Keratinocyte (primary cell): ENCODE measurements at regions not wholly inside any gene's neighbourhood (a gene's known extent, or its start where the extent isn't known, plus 50 kb on each side); places are given as distances from the start of the nearest gene placed in this dataset.
"Not testable (repeated sequence)": the region's sequence is repeated elsewhere in the genome, so short reads cannot be mapped to it uniquely, and the experiment has no call there.

Source experiments
- DNase-seq: peaks from one replicate; pipeline ENCODE4 v3.0.0-alpha.2; 2011; ENCODE audit warnings: low read depth, missing footprints, low spot score
- FAIRE-seq: peaks from 2 replicates; lab custom pipeline; 2011; peaks lifted over from hg19 to GRCh38; lab: Jason Lieb, UNC
- H2AFZ ChIP-seq: 2 replicates; pipeline ENCODE4 v1.6.0; 2012; ENCODE audit warnings: low read length, control low read depth, inconsistent platforms; ENCODE audit not compliant: control insufficient read depth
- H3K27ac ChIP-seq: 2 replicates; pipeline ENCODE4 v1.5.1; 2011; ENCODE audit warnings: low read length; ENCODE audit not compliant: control insufficient read depth, insufficient read depth
- H3K27me3 ChIP-seq: 3 replicates; pipeline ENCODE4 v1.6.0; 2011; ENCODE audit warnings: low read length; ENCODE audit not compliant: control insufficient read depth, insufficient read depth; ENCODE audit errors: extremely low read depth
- H3K36me3 ChIP-seq, 2 experiments: 2 replicates in 1 of 2; 3 replicates in 1 of 2; pipeline ENCODE4 v1.5.1; 2011; ENCODE audit warnings: low read length in 2 of 2, mild to moderate bottlenecking in 1 of 2; ENCODE audit not compliant: control insufficient read depth in 2 of 2, insufficient read depth in 2 of 2; ENCODE audit errors: extremely low read depth in 1 of 2
- H3K4me1 ChIP-seq: 3 replicates; pipeline ENCODE4 v1.5.1; 2011; ENCODE audit warnings: low read length; ENCODE audit not compliant: control insufficient read depth, insufficient read depth; ENCODE audit errors: extremely low read depth
- H3K4me2 ChIP-seq: 3 replicates; pipeline ENCODE4 v1.6.0; 2011; ENCODE audit warnings: low read depth, low read length; ENCODE audit not compliant: control insufficient read depth, insufficient read depth; ENCODE audit errors: extremely low read depth
- H3K4me3 ChIP-seq, 3 experiments: fragments of 200-600 bp in 1 of 3; sonication (generic) in 1 of 3; 2 replicates in 2 of 3; 3 replicates in 1 of 3; pipeline ENCODE4 v1.5.1; 2011 to 2016; ENCODE audit warnings: low read length in 3 of 3, mild to moderate bottlenecking in 3 of 3, control low read depth in 2 of 3, inconsistent platforms in 1 of 3, low read depth in 1 of 3, mixed read lengths in 1 of 3, mixed run types in 1 of 3, moderate library complexity in 1 of 3; ENCODE audit not compliant: control insufficient read depth in 2 of 3, insufficient read depth in 2 of 3; ENCODE audit errors: extremely low read depth in 1 of 3
- H3K79me2 ChIP-seq: 2 replicates; pipeline ENCODE4 v1.6.0; 2012; ENCODE audit warnings: low read length; ENCODE audit not compliant: control insufficient read depth, insufficient read depth
- H3K9ac ChIP-seq: 3 replicates; pipeline ENCODE4 v1.6.0; 2011; ENCODE audit warnings: low read length; ENCODE audit not compliant: control insufficient read depth, insufficient read depth; ENCODE audit errors: extremely low read depth
- H3K9me1 ChIP-seq: 3 replicates; pipeline ENCODE4 v1.6.0; 2011; ENCODE audit warnings: low read length; ENCODE audit not compliant: control insufficient read depth, insufficient read depth; ENCODE audit errors: extremely low read depth
- H3K9me3 ChIP-seq: 2 replicates; pipeline ENCODE4 v1.5.1; 2012; ENCODE audit warnings: low read depth, low read length; ENCODE audit not compliant: control insufficient read depth
- H4K20me1 ChIP-seq: 3 replicates; pipeline ENCODE4 v1.6.0; 2011; ENCODE audit warnings: low read length; ENCODE audit not compliant: control insufficient read depth, insufficient read depth; ENCODE audit errors: extremely low read depth
- EZH2 ChIP-seq: IDR thresholded peaks from one replicate; pipeline ENCODE4 v1.6.1; 2012; ENCODE audit warnings: inconsistent platforms, mild to moderate bottlenecking, low read length, moderate library complexity
- dilution Hi-C: fragments of 300-500 bp; cut with MboI; formaldehyde crosslinking; loops from one replicate; pipeline ENCODE4 v1.7.0; 2020; ENCODE audit warnings: low sequenced_read_pairs; ENCODE audit not compliant: extremely low pct_ligation_motif_present
- TF ChIP-seq, protein P1 (sequence below), 3 experiments: IDR thresholded peaks in 1 of 3; conservative IDR thresholded peaks in 1 of 3; optimal IDR thresholded peaks in 1 of 3; 2 replicates in 2 of 3; 3 replicates in 1 of 3; pipeline versions ENCODE3 to v1.5.1; 2011; ENCODE audit warnings: low read length in 3 of 3, mild to moderate bottlenecking in 3 of 3, moderate library complexity in 2 of 3, control low read depth in 1 of 3, inconsistent platforms in 1 of 3; ENCODE audit not compliant: insufficient read depth in 2 of 3; ENCODE audit errors: extremely low read depth in 1 of 3

DNA sequence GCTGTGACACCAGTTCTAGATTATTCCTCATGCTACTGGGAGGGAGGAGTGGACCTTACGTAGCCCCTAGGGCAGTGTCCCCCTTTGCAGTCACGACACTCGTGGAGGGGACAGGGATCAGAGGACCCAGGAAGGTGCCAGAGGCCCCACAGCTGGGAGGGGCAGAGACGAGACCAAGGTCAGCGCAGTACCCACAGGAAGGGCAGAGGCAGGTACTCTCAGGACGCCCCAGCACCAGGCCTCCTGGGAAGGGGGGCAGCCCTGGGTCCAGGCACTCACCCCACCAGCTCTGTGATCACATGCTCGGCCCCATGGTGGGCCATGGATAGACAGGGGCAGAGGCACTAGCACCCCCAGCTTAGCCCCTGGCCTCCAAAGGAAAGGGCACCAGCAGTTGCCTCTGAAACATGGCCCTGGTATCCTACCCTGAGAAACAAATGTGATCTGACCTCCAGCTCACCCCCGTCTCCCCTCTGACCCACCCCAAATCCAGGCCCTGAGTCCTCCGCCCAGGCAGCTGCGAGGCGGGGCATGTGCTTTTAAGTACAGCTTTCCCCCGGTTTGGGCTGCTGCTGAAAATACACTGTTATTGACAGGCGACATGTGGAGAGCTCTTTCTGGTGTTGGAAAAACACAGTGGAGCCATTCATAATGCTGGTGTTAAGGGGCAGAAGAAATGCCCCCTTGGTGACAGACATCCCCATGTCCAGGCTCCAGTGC lies 361.9 kb downstream of the C16orf95 start:
- no peak overlapping the region for H3K27ac ChIP-seq
- no peak for DNase-seq
- no peak overlapping the region for H2AFZ ChIP-seq
- no peak overlapping the region for H3K4me2 ChIP-seq
- FAIRE-seq: no peak
- no peaks in the 10 kb centered on the region for H3K79me2 ChIP-seq
- H3K9me1 ChIP-seq: no peaks in the 10 kb centered on the region
- peaks cover 7% of the 10 kb centered on the region for H3K9me3 ChIP-seq
- H3K27me3 ChIP-seq: peaks cover 20% of the 10 kb centered on the region
- no peaks in the 10 kb centered on the region for H4K20me1 ChIP-seq
- no peak overlapping the region for H3K9ac ChIP-seq
- dilution Hi-C loops: no loop called here
- TF ChIP-seq EZH2: no peak
- TF ChIP-seq, protein P1, sequence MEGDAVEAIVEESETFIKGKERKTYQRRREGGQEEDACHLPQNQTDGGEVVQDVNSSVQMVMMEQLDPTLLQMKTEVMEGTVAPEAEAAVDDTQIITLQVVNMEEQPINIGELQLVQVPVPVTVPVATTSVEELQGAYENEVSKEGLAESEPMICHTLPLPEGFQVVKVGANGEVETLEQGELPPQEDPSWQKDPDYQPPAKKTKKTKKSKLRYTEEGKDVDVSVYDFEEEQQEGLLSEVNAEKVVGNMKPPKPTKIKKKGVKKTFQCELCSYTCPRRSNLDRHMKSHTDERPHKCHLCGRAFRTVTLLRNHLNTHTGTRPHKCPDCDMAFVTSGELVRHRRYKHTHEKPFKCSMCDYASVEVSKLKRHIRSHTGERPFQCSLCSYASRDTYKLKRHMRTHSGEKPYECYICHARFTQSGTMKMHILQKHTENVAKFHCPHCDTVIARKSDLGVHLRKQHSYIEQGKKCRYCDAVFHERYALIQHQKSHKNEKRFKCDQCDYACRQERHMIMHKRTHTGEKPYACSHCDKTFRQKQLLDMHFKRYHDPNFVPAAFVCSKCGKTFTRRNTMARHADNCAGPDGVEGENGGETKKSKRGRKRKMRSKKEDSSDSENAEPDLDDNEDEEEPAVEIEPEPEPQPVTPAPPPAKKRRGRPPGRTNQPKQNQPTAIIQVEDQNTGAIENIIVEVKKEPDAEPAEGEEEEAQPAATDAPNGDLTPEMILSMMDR (optimal IDR thresholded peaks at IDR 0.05 in 1 of 3, IDR thresholded peaks at IDR 0.05 in 1 of 3, conservative IDR thresholded peaks at IDR 0.05 in 1 of 3; ENCODE audit: extremely low read depth in 1 of 3, insufficient read depth in 2 of 3, low read length in 3 of 3): no peak
- no peak overlapping the region for H3K4me3 ChIP-seq
- no peaks in the 10 kb centered on the region for H3K36me3 ChIP-seq
- no peaks in the 10 kb centered on the region for H3K4me1 ChIP-seq

DNA sequence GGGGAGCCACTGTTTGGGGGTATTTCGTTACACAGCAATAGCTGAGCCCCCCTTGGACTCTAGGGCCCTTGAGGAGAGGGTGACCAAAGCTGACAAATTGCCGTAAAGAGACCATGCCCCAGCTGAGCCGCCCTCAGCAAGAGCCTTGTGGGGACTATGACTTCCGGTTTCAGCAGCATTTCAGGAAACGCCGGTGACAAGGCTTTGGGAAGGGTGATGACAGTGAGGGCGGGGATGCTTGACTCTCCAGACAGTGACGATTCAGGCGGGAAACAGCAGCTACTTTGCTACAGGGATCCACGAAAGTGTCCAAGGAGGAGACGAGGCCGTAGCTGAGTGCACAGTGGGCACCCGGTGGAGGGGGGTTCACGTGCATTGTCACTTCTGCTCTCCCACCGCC lies 360.8 kb downstream of the C16orf95 start:
- DNase-seq: no peak
- Histone ChIP-seq H3K9me1 (no peaks in the 10 kb centered on the region), H3K27ac (no peak overlapping the region), H3K9me3 (peaks cover 2% of the 10 kb centered on the region), H3K36me3 (no peaks in the 10 kb centered on the region), H4K20me1 (no peaks in the 10 kb centered on the region), H3K4me3 (no peak overlapping the region), H3K4me1 (no peaks in the 10 kb centered on the region), H3K4me2 (no peak overlapping the region), H3K27me3 (peaks cover 31% of the 10 kb centered on the region), H2AFZ (no peak overlapping the region), H3K79me2 (no peaks in the 10 kb centered on the region), H3K9ac (no peak overlapping the region)
- FAIRE-seq: no peak
- dilution Hi-C loops: no loop called here
- TF ChIP-seq, protein P1 (optimal IDR thresholded peaks at IDR 0.05 in 1 of 3, IDR thresholded peaks at IDR 0.05 in 1 of 3, conservative IDR thresholded peaks at IDR 0.05 in 1 of 3; ENCODE audit: extremely low read depth in 1 of 3, insufficient read depth in 2 of 3, low read length in 3 of 3): no peak
- TF ChIP-seq EZH2: no peak

DNA sequence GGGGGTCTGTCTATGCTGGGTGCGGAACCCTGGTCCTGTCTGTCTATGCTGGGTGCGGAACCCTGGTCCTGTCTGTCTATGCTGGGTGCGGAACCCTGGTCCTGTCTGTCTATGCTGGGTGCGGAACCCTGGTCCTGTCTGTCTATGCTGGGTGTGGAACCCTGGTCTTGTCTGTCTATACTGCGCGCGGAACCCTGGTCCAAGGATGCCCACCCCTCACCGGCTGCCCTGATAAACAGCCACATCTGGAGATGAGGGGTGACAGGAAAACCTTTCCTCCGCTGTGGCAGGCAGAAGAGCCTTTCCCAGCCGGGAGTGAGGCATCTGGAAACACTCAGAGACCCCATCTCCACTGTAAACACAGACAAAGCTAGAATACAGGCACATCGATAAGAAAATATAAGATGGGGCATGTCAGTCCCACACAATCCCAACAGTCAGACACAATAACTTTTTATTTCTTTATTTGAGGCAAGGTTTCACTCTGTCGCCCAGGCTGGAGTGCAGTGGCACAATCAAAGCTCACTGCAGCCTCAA lies 359.5 kb downstream of the C16orf95 start:
- H3K4me3 ChIP-seq, H2AFZ ChIP-seq, H3K4me1 ChIP-seq, H3K4me2 ChIP-seq, H4K20me1 ChIP-seq, DNase-seq, H3K27ac ChIP-seq, FAIRE-seq, H3K36me3 ChIP-seq, H3K79me2 ChIP-seq, dilution Hi-C loops, H3K9me3 ChIP-seq, H3K9me1 ChIP-seq, H3K9ac ChIP-seq: not testable (repeated sequence)
- H3K27me3 ChIP-seq: peaks cover 35% of the 10 kb centered on the region
